ENCODE measurements at regions not wholly inside any gene's neighbourhood (a gene's known extent, or its start where the extent isn't known, plus 50 kb on each side); places are given as distances from the start of the nearest gene placed in this dataset.
A peak's percentile ranks its signal among the peaks of the same experiment; 100 is the strongest.

DNA sequence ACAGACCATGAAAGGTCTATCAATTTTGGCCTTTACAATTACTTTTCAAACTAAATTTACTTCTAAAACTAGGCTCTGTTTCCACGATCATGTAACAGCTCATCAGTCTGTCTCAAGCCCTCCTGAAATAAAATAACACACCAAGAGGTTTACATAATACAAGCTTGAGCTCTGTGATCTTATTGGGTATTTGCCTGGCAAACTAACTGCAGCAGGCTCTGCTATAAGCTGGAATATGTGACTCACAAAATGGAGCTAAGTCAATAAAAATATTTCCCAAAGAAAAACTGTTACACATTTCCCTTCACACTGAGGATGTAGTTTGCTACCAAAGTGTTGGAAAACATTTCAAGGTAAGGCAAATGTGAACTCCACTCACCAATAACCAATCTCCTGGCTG is 94.7 kb upstream of the GPM6B start:
- Histone ChIP-seq H2AFZ (ENCODE audit: insufficient read depth, low read depth, low read length, poor library complexity, severe bottlenecking) (no peak overlapping the region), H3K9me3 (replicated peaks in 1 of 2; ENCODE audit: control insufficient read depth in 1 of 2, insufficient read depth in 1 of 2, low read length in 2 of 2) (no peaks in the 10 kb centered on the region), H3K9ac (ENCODE audit: insufficient read depth, low read length, poor library complexity, severe bottlenecking) (no peak overlapping the region), H3K4me3 (replicated peaks in 1 of 3; ENCODE audit: low read depth in 2 of 3, low read length in 3 of 3) (no peak overlapping the region), H3K4me2 (replicated peaks; ENCODE audit: extremely low read depth, low read length, poor library complexity, severe bottlenecking) (no peak overlapping the region), H4K20me1 (ENCODE audit: insufficient read depth, low read length) (no peaks in the 10 kb centered on the region), H3K36me3 (replicated peaks in 1 of 2; ENCODE audit: control insufficient read depth in 1 of 2, insufficient read depth in 2 of 2, low read length in 2 of 2) (no peaks in the 10 kb centered on the region), H3K4me1 (ENCODE audit: control insufficient read depth in 1 of 2, insufficient read depth in 2 of 2, low read length in 2 of 2) (no peaks in the 10 kb centered on the region), H3K27ac (ENCODE audit: low read depth in 1 of 2, low read length in 2 of 2) (no peak overlapping the region), H3K27me3 (ENCODE audit: control insufficient read depth in 2 of 2, insufficient read depth in 2 of 2, low read length in 2 of 2) (no peaks in the 10 kb centered on the region), H3K79me2 (ENCODE audit: insufficient read depth, low read length) (no peaks in the 10 kb centered on the region)
- peaks cover 0 to 2% (median 0%) of the 10 kb centered on the region in 7 donors for H3K9me3 Mint-ChIP-seq
- intact Hi-C loops (cut with micrococcal nuclease), result no loop called here
- TF ChIP-seq, protein P1, sequence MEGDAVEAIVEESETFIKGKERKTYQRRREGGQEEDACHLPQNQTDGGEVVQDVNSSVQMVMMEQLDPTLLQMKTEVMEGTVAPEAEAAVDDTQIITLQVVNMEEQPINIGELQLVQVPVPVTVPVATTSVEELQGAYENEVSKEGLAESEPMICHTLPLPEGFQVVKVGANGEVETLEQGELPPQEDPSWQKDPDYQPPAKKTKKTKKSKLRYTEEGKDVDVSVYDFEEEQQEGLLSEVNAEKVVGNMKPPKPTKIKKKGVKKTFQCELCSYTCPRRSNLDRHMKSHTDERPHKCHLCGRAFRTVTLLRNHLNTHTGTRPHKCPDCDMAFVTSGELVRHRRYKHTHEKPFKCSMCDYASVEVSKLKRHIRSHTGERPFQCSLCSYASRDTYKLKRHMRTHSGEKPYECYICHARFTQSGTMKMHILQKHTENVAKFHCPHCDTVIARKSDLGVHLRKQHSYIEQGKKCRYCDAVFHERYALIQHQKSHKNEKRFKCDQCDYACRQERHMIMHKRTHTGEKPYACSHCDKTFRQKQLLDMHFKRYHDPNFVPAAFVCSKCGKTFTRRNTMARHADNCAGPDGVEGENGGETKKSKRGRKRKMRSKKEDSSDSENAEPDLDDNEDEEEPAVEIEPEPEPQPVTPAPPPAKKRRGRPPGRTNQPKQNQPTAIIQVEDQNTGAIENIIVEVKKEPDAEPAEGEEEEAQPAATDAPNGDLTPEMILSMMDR (IDR thresholded peaks at IDR 0.05), result no peak
- no peak for DNase-seq
- no peak overlapping the region for H3K4me3 Mint-ChIP-seq
- no peaks in the 10 kb centered on the region for H3K36me3 Mint-ChIP-seq
- H3K4me1 Mint-ChIP-seq, result peaks cover 3% of the 10 kb centered on the region
- no CpG with 5 or more reads among the region's 1 CpG for WGBS (ENCODE audit: insufficient coverage)
- no peaks in the 10 kb centered on the region for H3K27me3 Mint-ChIP-seq (ENCODE audit: low read depth in 3 of 3)
- H3K27ac Mint-ChIP-seq, result no peak overlapping the region

DNA sequence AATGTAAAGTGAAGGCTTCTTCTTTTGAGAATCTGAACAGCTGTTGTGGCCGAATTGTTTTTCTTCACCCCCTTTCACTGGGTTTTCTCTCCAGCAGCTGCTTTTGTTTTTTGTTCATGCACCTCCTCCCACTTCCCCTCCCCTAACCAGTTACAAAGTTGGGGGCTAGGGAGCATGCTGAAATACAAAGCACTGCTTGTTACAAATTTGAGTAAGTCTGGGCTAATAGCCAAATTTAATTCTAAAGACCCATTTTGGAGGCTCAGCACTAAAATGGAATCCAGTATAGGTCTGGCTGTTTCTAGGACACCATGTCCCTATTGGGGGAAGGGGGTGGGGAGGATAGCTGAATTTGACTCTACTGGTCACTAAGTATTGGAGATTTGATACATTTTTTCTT is 89.2 kb upstream of the GPM6B start:
- Mint-ChIP-seq H3K27ac (peak overlapping the region in 1 of 7 donors; percentile 26), H3K27me3 (ENCODE audit: low read depth in 3 of 3) (peaks cover 0 to 14% (median 0%) of the 10 kb centered on the region in 3 donors), H3K36me3 (no peaks in the 10 kb centered on the region), H3K4me3 (no peak overlapping the region), H3K9me3 (peaks cover 0 to 1% (median 0%) of the 10 kb centered on the region in 7 donors), H3K4me1 (peaks cover 3% of the 10 kb centered on the region)
- Histone ChIP-seq H3K4me1 (ENCODE audit: control insufficient read depth in 1 of 2, insufficient read depth in 2 of 2, low read length in 2 of 2) (no peaks in the 10 kb centered on the region), H3K27ac (ENCODE audit: low read depth in 1 of 2, low read length in 2 of 2) (no peak overlapping the region), H4K20me1 (ENCODE audit: insufficient read depth, low read length) (no peaks in the 10 kb centered on the region), H3K9me3 (replicated peaks in 1 of 2; ENCODE audit: control insufficient read depth in 1 of 2, insufficient read depth in 1 of 2, low read length in 2 of 2) (no peaks in the 10 kb centered on the region), H3K36me3 (replicated peaks in 1 of 2; ENCODE audit: control insufficient read depth in 1 of 2, insufficient read depth in 2 of 2, low read length in 2 of 2) (no peaks in the 10 kb centered on the region), H3K4me3 (replicated peaks in 1 of 3; ENCODE audit: low read depth in 2 of 3, low read length in 3 of 3) (no peak overlapping the region), H3K4me2 (replicated peaks; ENCODE audit: extremely low read depth, low read length, poor library complexity, severe bottlenecking) (no peak overlapping the region), H3K79me2 (ENCODE audit: insufficient read depth, low read length) (no peaks in the 10 kb centered on the region), H3K9ac (ENCODE audit: insufficient read depth, low read length, poor library complexity, severe bottlenecking) (no peak overlapping the region), H3K27me3 (ENCODE audit: control insufficient read depth in 2 of 2, insufficient read depth in 2 of 2, low read length in 2 of 2) (no peaks in the 10 kb centered on the region), H2AFZ (ENCODE audit: insufficient read depth, low read depth, low read length, poor library complexity, severe bottlenecking) (no peak overlapping the region)
- TF ChIP-seq, protein P1 (IDR thresholded peaks at IDR 0.05), result no peak
- intact Hi-C loops (cut with micrococcal nuclease), result no loop called here
- WGBS (ENCODE audit: insufficient coverage), result no CpG with 5 or more reads among the region's 1 CpG
- no peak for DNase-seq

Measured in CD14-positive monocyte (primary cell).